Activated T-cell treated with anti-CD3 and anti-CD28 coated beads for 1 hour (primary cell): ENCODE measurements at regions not wholly inside any gene's neighbourhood (a gene's known extent, or its start where the extent isn't known, plus 50 kb on each side); places are given as distances from the start of the nearest gene placed in this dataset.
"Not testable (repeated sequence)": the region's sequence is repeated elsewhere in the genome, so short reads cannot be mapped to it uniquely, and the experiment has no call there.

Source experiments
- DNase-seq: peaks from one replicate; pipeline ENCODE4 v3.0.0-alpha.2; 2020; ENCODE audit warnings: low read depth

- no peak for DNase-seq
Measured at GRCh38 chr2:220781622-220782241, 790.4 kb downstream of the EPHA4 start.

GRCh38 chr2:220782609-220783113 lies 789.4 kb downstream of the EPHA4 start:
- DNase-seq = no peak

- DNase-seq = no peak
Measured at GRCh38 chr2:220783671-220784070, 788.4 kb downstream of the EPHA4 start.

- no peak for DNase-seq
Measured at GRCh38 chr2:220785178-220785577, 786.9 kb downstream of the EPHA4 start.

- DNase-seq = no peak
Measured at GRCh38 chr2:220786216-220786615, 785.9 kb downstream of the EPHA4 start.

- no peak for DNase-seq
Measured at GRCh38 chr2:220787251-220787650, 784.9 kb downstream of the EPHA4 start.

- DNase-seq = no peak
Measured at GRCh38 chr2:220789961-220790360, 782.1 kb downstream of the EPHA4 start.

- DNase-seq = no peak
Measured at GRCh38 chr2:220795705-220796104, 776.4 kb downstream of the EPHA4 start.

GRCh38 chr2:220811115-220811514 lies 761.0 kb downstream of the EPHA4 start:
- no peak for DNase-seq

- DNase-seq = no peak
Measured at GRCh38 chr2:220811952-220812570, 760.0 kb downstream of the EPHA4 start.

GRCh38 chr2:220814441-220814840 lies 757.7 kb downstream of the EPHA4 start:
- no peak for DNase-seq

- no peak for DNase-seq
Measured at GRCh38 chr2:220815698-220816097, 756.4 kb downstream of the EPHA4 start.

GRCh38 chr2:220821683-220822082 lies 750.4 kb downstream of the EPHA4 start:
- no peak for DNase-seq

- DNase-seq = not testable (repeated sequence)
Measured at GRCh38 chr2:220823590-220823989, 748.5 kb downstream of the EPHA4 start.

- no peak for DNase-seq
Measured at GRCh38 chr2:220833446-220833845, 738.7 kb downstream of the EPHA4 start.

- no peak for DNase-seq
Measured at GRCh38 chr2:220835583-220835982, 736.5 kb downstream of the EPHA4 start.

GRCh38 chr2:220837226-220837625 lies 734.9 kb downstream of the EPHA4 start:
- no peak for DNase-seq

GRCh38 chr2:220842901-220843665 lies 729.0 kb downstream of the EPHA4 start:
- DNase-seq = no peak

GRCh38 chr2:220845766-220846273 lies 726.3 kb downstream of the EPHA4 start:
- no peak for DNase-seq

GRCh38 chr2:220847006-220847405 lies 725.1 kb downstream of the EPHA4 start:
- DNase-seq = no peak

- DNase-seq = no peak
Measured at GRCh38 chr2:220847589-220847988, 724.5 kb downstream of the EPHA4 start.

GRCh38 chr2:220849433-220849832 lies 722.7 kb downstream of the EPHA4 start:
- DNase-seq = no peak

- no peak for DNase-seq
Measured at GRCh38 chr2:220850116-220850515, 722.0 kb downstream of the EPHA4 start.
